HEK293T (cell line): ENCODE measurements at regions not wholly inside any gene's neighbourhood (a gene's known extent, or its start where the extent isn't known, plus 50 kb on each side); places are given as distances from the start of the nearest gene placed in this dataset.
"Not testable (repeated sequence)": the region's sequence is repeated elsewhere in the genome, so short reads cannot be mapped to it uniquely, and the experiment has no call there.

Experiments
- CTCF ChIA-PET: fragments of 350-600 bp; formaldehyde crosslinking; extraction: SDS; loops from one replicate; lab custom pipeline; 2021; ENCODE audit warnings: antibody characterized with exemption, inconsistent platforms; lab: Yijun Ruan, JAX
- POLR2A ChIA-PET: fragments of 350-600 bp; formaldehyde crosslinking; extraction: SDS; loops from one replicate; lab custom pipeline; 2020; ENCODE audit warnings: antibody characterized with exemption, inconsistent platforms; lab: Yijun Ruan, JAX
- DNase-seq: peaks from one replicate; pipeline ENCODE4 v3.0.0; 2012; ENCODE audit warnings: mixed read lengths; ENCODE audit errors: extremely low spot score
- ARNT ChIP-seq: fragments of 450-650 bp; IDR thresholded peaks from 2 replicates; pipeline ENCODE4 v1.6.1; 2017; ENCODE audit warnings: mild to moderate bottlenecking
- BHLHE40 ChIP-seq: fragments of 450-650 bp; IDR thresholded peaks from 2 replicates; pipeline ENCODE4 v1.6.1; 2016; ENCODE audit warnings: mild to moderate bottlenecking, moderate library complexity, borderline replicate concordance
- CTBP1 ChIP-seq: fragments of 450-650 bp; IDR thresholded peaks from 2 replicates; pipeline ENCODE4 v1.6.1; 2016; ENCODE audit warnings: borderline replicate concordance
- ELF4 ChIP-seq: fragments of 450-650 bp; IDR thresholded peaks from 2 replicates; pipeline ENCODE4 v1.6.1; 2017; ENCODE audit warnings: antibody characterized with exemption
- FOXA1 ChIP-seq: fragments of 450-650 bp; IDR thresholded peaks from 2 replicates; pipeline ENCODE4 v1.6.1; 2016; ENCODE audit warnings: mild to moderate bottlenecking
- FOXK2 ChIP-seq: fragments of 450-650 bp; IDR thresholded peaks from 2 replicates; pipeline ENCODE4 v1.6.1; 2016; ENCODE audit warnings: mild to moderate bottlenecking
- FOXM1 ChIP-seq: fragments of 450-650 bp; IDR thresholded peaks from 2 replicates; pipeline ENCODE4 v1.6.1; 2017; ENCODE audit warnings: mild to moderate bottlenecking, borderline replicate concordance
- HDGF ChIP-seq: fragments of 450-650 bp; IDR thresholded peaks from 2 replicates; pipeline ENCODE4 v1.6.1; 2017; ENCODE audit warnings: antibody characterized with exemption, borderline replicate concordance
- L3MBTL2 ChIP-seq: fragments of 450-650 bp; conservative IDR thresholded peaks from 2 replicates; pipeline ENCODE4 v1.6.1; 2016; ENCODE audit warnings: mild to moderate bottlenecking
- LEF1 ChIP-seq: fragments of 450-650 bp; IDR thresholded peaks from 2 replicates; pipeline ENCODE4 v1.6.1; 2017; ENCODE audit warnings: mild to moderate bottlenecking, borderline replicate concordance
- NFRKB ChIP-seq: fragments of 450-650 bp; IDR thresholded peaks from 2 replicates; pipeline ENCODE4 v1.6.1; 2016; ENCODE audit warnings: mild to moderate bottlenecking, moderate library complexity
- SP1 ChIP-seq: fragments of 450-650 bp; IDR thresholded peaks from 2 replicates; pipeline ENCODE4 v1.6.1; 2017
- SUZ12 ChIP-seq: fragments of 450-650 bp; IDR thresholded peaks from 2 replicates; pipeline ENCODE4 v1.6.1; 2016; ENCODE audit warnings: mild to moderate bottlenecking
- TARDBP ChIP-seq: fragments of 450-650 bp; IDR thresholded peaks from 2 replicates; pipeline ENCODE4 v1.6.1; 2016
- ZNF384 ChIP-seq: fragments of 450-650 bp; IDR thresholded peaks from 2 replicates; pipeline ENCODE4 v1.6.1; 2016
- TF ChIP-seq, protein P1 (sequence below): fragments of 450-650 bp; IDR thresholded peaks from 2 replicates; pipeline ENCODE4 v1.6.1; 2016

DNA sequence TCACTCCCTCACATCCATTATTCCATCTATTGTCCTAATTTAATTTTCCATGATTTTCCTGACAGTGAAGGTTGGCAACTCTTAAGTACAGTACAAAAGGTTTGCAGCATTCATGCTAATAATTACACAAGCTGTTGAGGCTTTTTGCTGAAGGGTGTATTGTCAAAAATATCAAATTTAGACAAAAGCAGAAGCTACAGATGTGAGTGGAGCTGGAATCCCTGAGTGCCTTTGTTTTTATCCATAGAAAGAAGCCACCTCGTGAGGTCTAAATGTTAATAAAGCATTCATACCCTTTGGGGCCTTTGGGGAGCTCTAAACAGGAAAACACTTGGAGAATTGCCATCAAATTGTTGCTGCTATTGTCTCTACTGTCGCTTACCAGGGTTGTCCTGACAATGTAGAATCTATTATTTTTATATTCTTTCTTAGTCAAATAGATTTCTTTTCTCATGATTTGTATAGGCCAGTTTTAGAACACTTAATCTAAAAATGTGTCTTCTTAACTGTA lies 185.8 kb upstream of the ROBO1 start:
- CTCF ChIA-PET, result no interaction called here
- TF ChIP-seq SP1, result no peak
- no peak for TF ChIP-seq L3MBTL2
- TF ChIP-seq BHLHE40, result no peak
- no peak for DNase-seq
- POLR2A ChIA-PET, result no interaction called here

DNA sequence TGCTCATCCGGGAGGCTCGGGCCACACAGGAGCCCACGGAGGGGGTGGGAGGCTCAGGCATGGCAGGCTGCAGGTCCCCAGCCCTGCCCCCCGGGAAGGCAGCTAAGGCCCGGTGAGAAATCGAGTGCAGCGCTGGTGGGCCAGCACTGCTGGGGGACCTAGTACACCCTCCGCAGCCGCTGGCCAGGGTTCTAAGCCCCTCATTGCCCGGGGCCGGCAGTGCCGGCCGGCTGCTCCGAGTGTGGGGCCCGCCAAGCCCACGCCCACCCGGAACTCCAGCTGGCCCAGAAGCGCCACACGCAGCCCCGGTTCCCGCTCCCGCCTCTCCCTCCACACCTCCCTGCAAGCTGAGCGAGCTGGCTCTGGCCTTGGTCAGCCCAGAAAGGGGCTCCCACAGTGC lies 183.6 kb upstream of the ROBO1 start:
- CTCF ChIA-PET, POLR2A ChIA-PET: not testable (repeated sequence)

DNA sequence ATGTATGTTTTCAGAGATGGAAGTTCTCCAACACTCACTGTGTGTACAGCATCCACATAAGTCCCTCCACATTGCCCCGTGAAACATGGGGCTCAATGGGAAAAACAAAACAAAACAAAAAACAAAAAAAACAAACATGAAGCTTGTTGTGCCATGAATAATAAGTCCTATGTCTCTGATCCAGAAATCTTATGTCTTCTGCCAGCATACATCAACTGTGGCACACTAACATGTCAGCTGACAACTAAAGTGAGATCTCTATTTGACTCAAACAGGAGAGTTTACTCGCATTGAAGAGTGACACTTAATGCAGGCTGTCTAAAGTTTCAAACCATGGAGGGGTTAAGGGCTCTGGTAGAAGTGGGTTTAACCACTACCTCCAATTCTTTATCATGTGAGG lies 180.2 kb upstream of the ROBO1 start:
- DNase-seq, result no peak
- POLR2A ChIA-PET, result no interaction called here
- CTCF ChIA-PET, result no interaction called here
- no peak for TF ChIP-seq FOXK2
- no peak for TF ChIP-seq SP1

More for the DNA sequence above, 183.6 kb upstream of the ROBO1 start:
- not testable (repeated sequence) for DNase-seq

DNA sequence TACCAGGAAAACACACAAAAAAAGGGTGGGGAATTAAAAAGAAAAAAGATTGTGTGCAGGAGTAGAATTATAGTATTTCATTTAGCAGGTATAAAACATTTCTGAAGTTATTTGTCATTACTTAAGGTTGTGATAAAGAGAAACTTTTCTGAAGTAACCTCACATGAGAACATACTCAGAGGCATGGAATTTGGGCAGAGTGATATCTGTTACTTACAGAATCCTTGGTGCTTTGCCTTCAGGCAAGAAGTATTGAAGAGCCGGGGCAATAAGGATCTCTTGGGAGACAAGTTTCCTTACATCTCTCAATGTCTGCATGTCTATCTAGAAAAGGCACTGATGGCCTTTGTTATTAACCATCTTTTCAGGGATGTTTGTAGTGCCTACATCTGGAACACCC lies 179.7 kb upstream of the ROBO1 start:
- DNase-seq, result no peak
- ChIA-PET CTCF (no interaction called here), POLR2A (no interaction called here)
- TF ChIP-seq, protein P1, sequence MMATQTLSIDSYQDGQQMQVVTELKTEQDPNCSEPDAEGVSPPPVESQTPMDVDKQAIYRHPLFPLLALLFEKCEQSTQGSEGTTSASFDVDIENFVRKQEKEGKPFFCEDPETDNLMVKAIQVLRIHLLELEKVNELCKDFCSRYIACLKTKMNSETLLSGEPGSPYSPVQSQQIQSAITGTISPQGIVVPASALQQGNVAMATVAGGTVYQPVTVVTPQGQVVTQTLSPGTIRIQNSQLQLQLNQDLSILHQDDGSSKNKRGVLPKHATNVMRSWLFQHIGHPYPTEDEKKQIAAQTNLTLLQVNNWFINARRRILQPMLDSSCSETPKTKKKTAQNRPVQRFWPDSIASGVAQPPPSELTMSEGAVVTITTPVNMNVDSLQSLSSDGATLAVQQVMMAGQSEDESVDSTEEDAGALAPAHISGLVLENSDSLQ, result no peak
- TF ChIP-seq FOXK2 (no peak), ZNF384 (no peak), HDGF (no peak), LEF1 (no peak), SP1 (no peak), FOXA1 (no peak), L3MBTL2 (no peak)

DNA sequence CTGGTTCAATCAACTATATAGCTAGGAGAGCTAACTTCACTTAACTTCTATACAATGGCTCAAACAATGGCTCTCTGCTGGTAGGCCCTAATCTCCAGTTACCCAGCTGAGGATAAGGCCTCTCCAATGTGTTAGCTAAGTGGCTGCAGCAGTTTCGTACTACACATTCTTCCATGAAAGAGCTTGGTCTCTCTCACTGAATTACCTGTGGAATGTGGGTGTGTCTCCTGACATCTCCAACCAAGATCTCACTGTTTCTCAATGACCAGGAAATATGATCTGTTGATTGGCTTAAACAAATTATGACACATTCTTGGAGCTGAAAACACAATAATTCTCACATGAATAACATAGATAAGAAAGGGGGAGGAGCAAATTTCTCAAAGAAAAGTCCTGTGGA lies 169.8 kb upstream of the ROBO1 start:
- DNase-seq, result no peak
- ChIA-PET CTCF (no interaction called here), POLR2A (no interaction called here)
- TF ChIP-seq NFRKB (no peak), FOXA1 (no peak), CTBP1 (no peak), HDGF (no peak), FOXK2 (no peak), ELF4 (no peak), ZNF384 (no peak), BHLHE40 (no peak), SP1 (no peak), LEF1 (no peak), ARNT (no peak), SUZ12 (no peak)
- TF ChIP-seq, protein P1, result no peak

DNA sequence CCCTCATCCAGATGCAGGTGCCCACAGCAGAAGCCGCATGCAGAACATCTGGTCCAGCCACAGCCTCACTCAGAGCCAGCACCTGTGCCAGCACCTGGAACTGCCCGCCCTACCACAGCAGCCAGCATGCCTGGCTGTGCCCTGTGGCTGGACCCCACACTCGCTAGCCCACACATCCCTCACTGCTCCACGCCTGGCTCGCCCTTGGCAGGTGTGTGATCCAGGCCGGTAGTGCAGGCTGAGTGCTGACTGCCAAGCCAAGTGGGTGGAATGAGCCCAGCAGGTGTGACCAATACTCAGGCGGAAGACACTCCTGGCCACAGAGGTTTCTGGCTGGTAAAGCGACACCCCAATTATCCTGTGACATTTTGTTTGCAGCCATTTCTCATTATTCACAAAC lies 162.4 kb upstream of the ROBO1 start:
- CTCF ChIA-PET, result no interaction called here
- POLR2A ChIA-PET, result no interaction called here
- no peak for DNase-seq
- TF ChIP-seq BHLHE40 (no peak), SP1 (no peak), FOXK2 (no peak), FOXA1 (no peak), ELF4 (no peak), NFRKB (no peak), ARNT (no peak), TARDBP (no peak), LEF1 (no peak), FOXM1 (no peak)
- TF ChIP-seq, protein P1, result no peak

DNA sequence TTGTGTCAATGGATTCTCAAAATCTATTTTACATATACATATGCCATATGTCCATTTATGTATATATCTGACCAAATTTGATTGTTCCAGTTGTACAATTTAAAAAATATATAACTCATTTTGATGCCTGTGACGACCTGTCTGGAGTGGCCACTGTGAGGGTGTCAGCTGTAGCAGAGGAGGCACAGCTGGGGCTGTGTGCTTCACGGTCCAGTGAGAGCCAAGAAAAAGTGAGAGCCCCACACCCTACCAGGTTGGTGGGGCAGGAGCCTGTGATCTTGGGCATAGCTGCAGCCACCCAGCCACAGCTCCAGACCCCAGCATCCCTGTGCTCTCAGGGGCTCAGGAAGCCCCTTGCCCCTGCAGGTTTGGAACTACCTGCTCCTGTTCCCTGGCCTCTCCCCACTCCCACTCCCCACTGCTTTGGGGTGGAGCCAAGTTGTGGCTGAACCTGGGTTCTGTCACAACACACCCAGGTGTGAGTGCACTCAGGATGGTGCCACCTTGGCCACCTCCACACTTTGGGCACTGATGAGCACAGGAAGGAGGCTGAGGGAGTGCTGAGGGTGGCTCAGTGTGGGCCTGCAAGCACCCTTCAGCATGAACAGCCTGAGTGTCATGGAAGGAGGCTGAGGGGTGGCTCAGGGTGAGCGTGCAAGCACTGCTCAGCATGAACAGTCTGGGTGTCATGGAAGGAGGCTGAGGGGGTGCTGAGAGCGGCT lies 161.1 kb upstream of the ROBO1 start:
- TF ChIP-seq SP1 (no peak), SUZ12 (no peak), CTBP1 (no peak), LEF1 (no peak), TARDBP (no peak), BHLHE40 (no peak), HDGF (no peak), ELF4 (no peak), NFRKB (no peak), ZNF384 (no peak), FOXK2 (no peak), FOXA1 (no peak), ARNT (no peak), L3MBTL2 (no peak), FOXM1 (no peak)
- TF ChIP-seq, protein P1, result no peak
- no peak for DNase-seq
- POLR2A ChIA-PET, result no interaction called here
- CTCF ChIA-PET, result no interaction called here
